Ovary (tissue), 7 donors: ENCODE measurements at regions not wholly inside any gene's neighbourhood (a gene's known extent, or its start where the extent isn't known, plus 50 kb on each side); places are given as distances from the start of the nearest gene placed in this dataset.

Experiments used
- DNase-seq, 5 donors: peaks; one replicate each; pipeline ENCODE4 v3.0.0-alpha.2; 2019 to 2020
- H3K27ac ChIP-seq, 2 donors: fragments of 200-600 bp; one replicate each; pipeline versions ENCODE4 v1.5.1 to v1.8.0; 2019 to 2022
- H3K27me3 ChIP-seq: fragments of 200-600 bp; one replicate; pipeline ENCODE4 v1.8.0; 2022
- H3K36me3 ChIP-seq: fragments of 200-600 bp; sonication (generic); one replicate; pipeline ENCODE4 v1.5.1; 2019
- H3K4me1 ChIP-seq: one replicate; pipeline ENCODE4 v1.8.1; 2013; ENCODE audit warnings: mild to moderate bottlenecking, moderate library complexity; ENCODE audit not compliant: insufficient read depth
- H3K4me3 ChIP-seq: fragments of 200-600 bp; sonication (generic); one replicate; pipeline ENCODE4 v1.5.1; 2017
- H3K9me3 ChIP-seq, 2 donors: fragments of 200-600 bp in 1 of 2; sonication (generic) in 1 of 2; one replicate each; pipeline versions ENCODE4 v1.5.1 to v1.8.1; 2013 to 2019; ENCODE audit warnings: mild to moderate bottlenecking in 1 of 2, moderate library complexity in 1 of 2
- CTCF ChIP-seq, 3 donors: fragments of 450-650 bp in 2 of 3; fragments of 200-600 bp in 1 of 3; IDR thresholded peaks; one replicate each; pipeline versions ENCODE4 v1.5.1 to v1.8.0; 2016 to 2022; ENCODE audit warnings: antibody characterized with exemption in 3 of 3, mild to moderate bottlenecking in 1 of 3
- EP300 ChIP-seq: sonication (generic); formaldehyde crosslinking; IDR thresholded peaks from one replicate; pipeline ENCODE4 v1.6.1; 2017; ENCODE audit warnings: antibody characterized with exemption
- POLR2A ChIP-seq: fragments of 450-650 bp; IDR thresholded peaks from one replicate; pipeline ENCODE4 v1.6.1; 2017; ENCODE audit warnings: antibody characterized with exemption, mild to moderate bottlenecking, moderate library complexity
- WGBS, 3 donors: extraction: QIAGEN DNeasy Blood & Tissue Kit in 1 of 3; methylation state at CpG; one replicate each; pipeline versions ENCODE4 v1.1.5 to v1.1.7; 2013 to 2017; 5-methylcytosine and 5-hydroxymethylcytosine counted together
- intact Hi-C, 4 donors: fragments of 100-400 bp; cut with DNase I; formaldehyde crosslinking; loops; one replicate each; pipeline versions ENCODE4 v1.11.0 to v1.15.1; 2022 to 2023
- donor health status: DM: no; HTN: no; CAD: no; lungs with moderate emphysema.
- donor health status: DM: no; HTN: no; CAD: no.
- donor health status: Bipolar disorder and iron deficiency.
- donor health status: DM: no; HTN: no; CAD: no.
- donor health status: DM: yes; HTN: yes; CAD: no.

GRCh38 chr6:141470810-141471209 lies 661.9 kb upstream of the GJE1 start:
- WGBS, 3 donors = 94 to 96% (median 95%) methylated on average over 2 of the region's 2 CpGs
- intact Hi-C loops = no loop called here
- no peak overlapping the region for H3K4me3 ChIP-seq

GRCh38 chr6:141467881-141468280 lies 664.8 kb upstream of the GJE1 start:
- TF ChIP-seq POLR2A (no peak), EP300 (no peak), CTCF (IDR thresholded peaks at IDR 0.05) (no peak)
- Histone ChIP-seq H3K36me3 (no peaks in the 10 kb centered on the region), H3K4me3 (no peak overlapping the region), H3K4me1 (no peaks in the 10 kb centered on the region), H3K9me3 (no peaks in the 10 kb centered on the region), H3K27me3 (no peaks in the 10 kb centered on the region), H3K27ac (no peak overlapping the region)
- DNase-seq = no peak
- intact Hi-C loops = no loop called here

More at GRCh38 chr6:141470810-141471209, 661.9 kb upstream of the GJE1 start:
- TF ChIP-seq POLR2A (no peak), EP300 (no peak), CTCF (IDR thresholded peaks at IDR 0.05) (no peak)
- Histone ChIP-seq H3K27me3 (no peaks in the 10 kb centered on the region), H3K9me3 (no peaks in the 10 kb centered on the region), H3K27ac (no peak overlapping the region), H3K4me1 (no peaks in the 10 kb centered on the region), H3K36me3 (no peaks in the 10 kb centered on the region)
- DNase-seq = no peak

GRCh38 chr6:141467041-141467440 lies 665.7 kb upstream of the GJE1 start:
- H3K27me3 ChIP-seq = no peaks in the 10 kb centered on the region
- TF ChIP-seq EP300 = no peak
- TF ChIP-seq POLR2A = no peak
- TF ChIP-seq CTCF (IDR thresholded peaks at IDR 0.05) = no peak
- no peaks in the 10 kb centered on the region for H3K36me3 ChIP-seq
- no peaks in the 10 kb centered on the region for H3K9me3 ChIP-seq
- intact Hi-C loops = no loop called here
- WGBS, 3 donors = 86 to 100% (median 94%) methylated on average over 1 of the region's 1 CpG
- DNase-seq = no peak
- H3K4me1 ChIP-seq = no peaks in the 10 kb centered on the region
- no peak overlapping the region for H3K4me3 ChIP-seq
- no peak overlapping the region for H3K27ac ChIP-seq

GRCh38 chr6:141464896-141465295 lies 667.8 kb upstream of the GJE1 start:
- DNase-seq = no peak
- H3K27me3 ChIP-seq = no peaks in the 10 kb centered on the region
- TF ChIP-seq POLR2A (no peak), EP300 (no peak), CTCF (IDR thresholded peaks at IDR 0.05) (no peak)
- WGBS, 3 donors = 94 to 96% (median 96%) methylated on average over 2 of the region's 2 CpGs
- no peaks in the 10 kb centered on the region for H3K9me3 ChIP-seq
- no peaks in the 10 kb centered on the region for H3K4me1 ChIP-seq
- H3K4me3 ChIP-seq = no peak overlapping the region
- intact Hi-C loops = no loop called here
- H3K27ac ChIP-seq = no peak overlapping the region
- H3K36me3 ChIP-seq = no peaks in the 10 kb centered on the region

- no peak for TF ChIP-seq EP300
- TF ChIP-seq CTCF (IDR thresholded peaks at IDR 0.05) = no peak
- no peak for TF ChIP-seq POLR2A
- intact Hi-C loops = no loop called here
- no peaks in the 10 kb centered on the region for H3K36me3 ChIP-seq
- no peak overlapping the region for H3K4me3 ChIP-seq
- H3K4me1 ChIP-seq = no peaks in the 10 kb centered on the region
- no peak overlapping the region for H3K27ac ChIP-seq
- 46 to 58% (median 47%) methylated on average over 2 of the region's 2 CpGs for WGBS, 3 donors
- DNase-seq = no peak
- H3K9me3 ChIP-seq = no peaks in the 10 kb centered on the region
- no peaks in the 10 kb centered on the region for H3K27me3 ChIP-seq
These were observed 668.2 kb upstream of the GJE1 start for GRCh38 chr6:141464490-141464889.
